T-helper 2 cell treated with Interferon-gamma antibody and Interleukin-4, amounts not matched to agents 5 μg/mL and 100 μg/mL, for 36 hours (primary cell): ENCODE measurements at regions not wholly inside any gene's neighbourhood (a gene's known extent, or its start where the extent isn't known, plus 50 kb on each side); places are given as distances from the start of the nearest gene placed in this dataset.

Source experiments
- DNase-seq: peaks from one replicate; pipeline ENCODE4 v3.0.0; 2021; ENCODE audit warnings: low spot score
- H3K27ac Mint-ChIP-seq: one replicate; pipeline ENCODE4 v1.8.0; 2021; ENCODE audit warnings: mild to moderate bottlenecking, mixed read lengths
- H3K27me3 Mint-ChIP-seq: one replicate; pipeline ENCODE4 v1.8.0; 2021; ENCODE audit warnings: low read depth, mixed read lengths
- H3K36me3 Mint-ChIP-seq: one replicate; pipeline ENCODE4 v1.8.0; 2021; ENCODE audit warnings: low read depth, mixed read lengths
- H3K4me1 Mint-ChIP-seq: one replicate; pipeline ENCODE4 v1.8.0; 2021; ENCODE audit warnings: low read depth, mixed read lengths
- H3K4me3 Mint-ChIP-seq: one replicate; pipeline ENCODE4 v1.8.0; 2022; ENCODE audit warnings: mild to moderate bottlenecking, moderate library complexity, mixed read lengths
- H3K9me3 Mint-ChIP-seq: one replicate; pipeline ENCODE4 v1.8.0; 2021; ENCODE audit warnings: mixed read lengths

GRCh38 chr6:122042960-122043735, 356.3 kb upstream of the HSF2 start:
- Mint-ChIP-seq H3K27me3 (no peaks in the 10 kb centered on the region), H3K36me3 (no peaks in the 10 kb centered on the region), H3K9me3 (no peaks in the 10 kb centered on the region), H3K4me1 (no peaks in the 10 kb centered on the region), H3K27ac (no peak overlapping the region), H3K4me3 (no peak overlapping the region)
- DNase-seq = no peak

- no peak overlapping the region for H3K4me3 Mint-ChIP-seq
- no peaks in the 10 kb centered on the region for H3K9me3 Mint-ChIP-seq
- H3K27ac Mint-ChIP-seq = no peak overlapping the region
- H3K36me3 Mint-ChIP-seq = no peaks in the 10 kb centered on the region
- no peaks in the 10 kb centered on the region for H3K27me3 Mint-ChIP-seq
- DNase-seq = no peak
- H3K4me1 Mint-ChIP-seq = no peaks in the 10 kb centered on the region
Measured at GRCh38 chr6:122048570-122048969, 350.9 kb upstream of the HSF2 start.

- Mint-ChIP-seq H3K4me1 (no peaks in the 10 kb centered on the region), H3K9me3 (no peaks in the 10 kb centered on the region), H3K27me3 (no peaks in the 10 kb centered on the region), H3K4me3 (no peak overlapping the region), H3K27ac (no peak overlapping the region), H3K36me3 (no peaks in the 10 kb centered on the region)
- DNase-seq = no peak
Measured at GRCh38 chr6:122049341-122049740, 350.1 kb upstream of the HSF2 start.

GRCh38 chr6:122050242-122050755, 349.2 kb upstream of the HSF2 start:
- Mint-ChIP-seq H3K4me3 (no peak overlapping the region), H3K27me3 (no peaks in the 10 kb centered on the region), H3K27ac (no peak overlapping the region), H3K36me3 (no peaks in the 10 kb centered on the region), H3K4me1 (no peaks in the 10 kb centered on the region), H3K9me3 (no peaks in the 10 kb centered on the region)
- DNase-seq = no peak

- no peak for DNase-seq
- no peaks in the 10 kb centered on the region for H3K27me3 Mint-ChIP-seq
Measured at GRCh38 chr6:122052346-122052900, 347.0 kb upstream of the HSF2 start.

GRCh38 chr6:122059918-122060317, 339.5 kb upstream of the HSF2 start:
- Mint-ChIP-seq H3K4me3 (no peak overlapping the region), H3K9me3 (no peaks in the 10 kb centered on the region), H3K27me3 (no peaks in the 10 kb centered on the region), H3K4me1 (no peaks in the 10 kb centered on the region), H3K36me3 (no peaks in the 10 kb centered on the region), H3K27ac (no peak overlapping the region)
- no peak for DNase-seq

More at GRCh38 chr6:122052346-122052900, 347.0 kb upstream of the HSF2 start:
- Mint-ChIP-seq H3K4me1 (no peaks in the 10 kb centered on the region), H3K36me3 (no peaks in the 10 kb centered on the region), H3K4me3 (no peak overlapping the region), H3K9me3 (no peaks in the 10 kb centered on the region), H3K27ac (no peak overlapping the region)

- no peak for DNase-seq
- no peaks in the 10 kb centered on the region for H3K27me3 Mint-ChIP-seq
- no peaks in the 10 kb centered on the region for H3K36me3 Mint-ChIP-seq
- H3K9me3 Mint-ChIP-seq = no peaks in the 10 kb centered on the region
- no peak overlapping the region for H3K4me3 Mint-ChIP-seq
- no peak overlapping the region for H3K27ac Mint-ChIP-seq
- no peaks in the 10 kb centered on the region for H3K4me1 Mint-ChIP-seq
Measured at GRCh38 chr6:122061855-122062254, 337.6 kb upstream of the HSF2 start.

- Mint-ChIP-seq H3K27me3 (no peaks in the 10 kb centered on the region), H3K36me3 (no peaks in the 10 kb centered on the region), H3K4me1 (no peaks in the 10 kb centered on the region), H3K27ac (no peak overlapping the region), H3K9me3 (no peaks in the 10 kb centered on the region), H3K4me3 (no peak overlapping the region)
- no peak for DNase-seq
Measured at GRCh38 chr6:122063076-122063475, 336.4 kb upstream of the HSF2 start.

- Mint-ChIP-seq H3K36me3 (no peaks in the 10 kb centered on the region), H3K4me3 (no peak overlapping the region), H3K9me3 (no peaks in the 10 kb centered on the region), H3K27me3 (no peaks in the 10 kb centered on the region), H3K4me1 (no peaks in the 10 kb centered on the region), H3K27ac (no peak overlapping the region)
- DNase-seq = no peak
Measured at GRCh38 chr6:122063761-122064160, 335.7 kb upstream of the HSF2 start.

GRCh38 chr6:122066200-122066599, 333.3 kb upstream of the HSF2 start:
- Mint-ChIP-seq H3K4me3 (no peak overlapping the region), H3K9me3 (no peaks in the 10 kb centered on the region), H3K27me3 (no peaks in the 10 kb centered on the region)

GRCh38 chr6:122068291-122068769, 331.1 kb upstream of the HSF2 start:
- Mint-ChIP-seq H3K9me3 (no peaks in the 10 kb centered on the region), H3K27ac (no peak overlapping the region), H3K4me1 (no peaks in the 10 kb centered on the region), H3K36me3 (no peaks in the 10 kb centered on the region), H3K27me3 (peaks cover 2% of the 10 kb centered on the region), H3K4me3 (no peak overlapping the region)
- DNase-seq = no peak

More at GRCh38 chr6:122066200-122066599, 333.3 kb upstream of the HSF2 start:
- Mint-ChIP-seq H3K27ac (no peak overlapping the region), H3K4me1 (no peaks in the 10 kb centered on the region), H3K36me3 (no peaks in the 10 kb centered on the region)
- no peak for DNase-seq

GRCh38 chr6:122069932-122070331, 329.5 kb upstream of the HSF2 start:
- H3K4me1 Mint-ChIP-seq = no peaks in the 10 kb centered on the region
- peaks cover 2% of the 10 kb centered on the region for H3K27me3 Mint-ChIP-seq
- no peak for DNase-seq
- H3K4me3 Mint-ChIP-seq = no peak overlapping the region
- no peak overlapping the region for H3K27ac Mint-ChIP-seq
- no peaks in the 10 kb centered on the region for H3K36me3 Mint-ChIP-seq
- H3K9me3 Mint-ChIP-seq = no peaks in the 10 kb centered on the region

GRCh38 chr6:122072014-122072647, 327.3 kb upstream of the HSF2 start:
- Mint-ChIP-seq H3K27me3 (peaks cover 2% of the 10 kb centered on the region), H3K9me3 (no peaks in the 10 kb centered on the region), H3K4me3 (no peak overlapping the region), H3K36me3 (no peaks in the 10 kb centered on the region), H3K4me1 (no peaks in the 10 kb centered on the region), H3K27ac (no peak overlapping the region)
- no peak for DNase-seq
